ENCODE measurements at regions not wholly inside any gene's neighbourhood (a gene's known extent, or its start where the extent isn't known, plus 50 kb on each side); places are given as distances from the start of the nearest gene placed in this dataset.
"Not testable (repeated sequence)": the region's sequence is repeated elsewhere in the genome, so short reads cannot be mapped to it uniquely, and the experiment has no call there.

DNA sequence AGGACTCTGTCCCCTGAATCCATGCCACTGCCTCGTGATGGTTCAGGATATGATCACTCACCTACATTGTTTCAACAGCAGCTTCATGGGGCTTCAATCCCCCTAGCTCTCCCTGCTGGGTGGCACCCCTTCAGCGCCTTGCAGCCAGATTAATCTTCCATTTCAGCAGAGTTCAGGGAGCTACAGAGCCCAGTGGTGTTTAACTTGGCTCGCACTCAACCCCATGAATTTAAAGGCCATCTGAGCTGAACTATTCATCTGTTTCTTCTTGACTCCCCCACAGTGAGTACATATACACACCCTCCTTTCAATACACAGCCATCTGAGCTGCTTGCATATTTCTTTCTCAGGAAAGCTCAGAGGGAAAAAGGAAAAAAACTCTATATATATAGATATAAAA is 202.8 kb upstream of the C16orf82 start:
- Histone ChIP-seq H3K36me3 (replicated peaks; ENCODE audit: low read depth, low read length) (no peaks in the 10 kb centered on the region), H3K9me3 (ENCODE audit: insufficient read depth, low read length) (no peaks in the 10 kb centered on the region), H3K4me2 (ENCODE audit: low read length) (no peak overlapping the region), H3K4me3 (ENCODE audit: low read length) (no peak overlapping the region), H3K79me2 (ENCODE audit: low read length) (no peaks in the 10 kb centered on the region), H3K27ac (ENCODE audit: low read length) (no peak overlapping the region), H3K4me1 (ENCODE audit: low read length) (no peaks in the 10 kb centered on the region), H4K20me1 (ENCODE audit: insufficient read depth, low read length) (no peaks in the 10 kb centered on the region), H2AFZ (ENCODE audit: low read depth, low read length) (no peak overlapping the region), H3K27me3 (ENCODE audit: low read depth, low read length) (0 out of 2 replicates have a peak, but pooled peaks cover 3% of the 10 kb centered on the region), H3K9ac (ENCODE audit: low read length) (no peak overlapping the region)
- no peak for TF ChIP-seq EZH2phosphoT487 (IDR thresholded peaks at IDR 0.05; ENCODE audit: low read depth)
- TF ChIP-seq, protein P1, sequence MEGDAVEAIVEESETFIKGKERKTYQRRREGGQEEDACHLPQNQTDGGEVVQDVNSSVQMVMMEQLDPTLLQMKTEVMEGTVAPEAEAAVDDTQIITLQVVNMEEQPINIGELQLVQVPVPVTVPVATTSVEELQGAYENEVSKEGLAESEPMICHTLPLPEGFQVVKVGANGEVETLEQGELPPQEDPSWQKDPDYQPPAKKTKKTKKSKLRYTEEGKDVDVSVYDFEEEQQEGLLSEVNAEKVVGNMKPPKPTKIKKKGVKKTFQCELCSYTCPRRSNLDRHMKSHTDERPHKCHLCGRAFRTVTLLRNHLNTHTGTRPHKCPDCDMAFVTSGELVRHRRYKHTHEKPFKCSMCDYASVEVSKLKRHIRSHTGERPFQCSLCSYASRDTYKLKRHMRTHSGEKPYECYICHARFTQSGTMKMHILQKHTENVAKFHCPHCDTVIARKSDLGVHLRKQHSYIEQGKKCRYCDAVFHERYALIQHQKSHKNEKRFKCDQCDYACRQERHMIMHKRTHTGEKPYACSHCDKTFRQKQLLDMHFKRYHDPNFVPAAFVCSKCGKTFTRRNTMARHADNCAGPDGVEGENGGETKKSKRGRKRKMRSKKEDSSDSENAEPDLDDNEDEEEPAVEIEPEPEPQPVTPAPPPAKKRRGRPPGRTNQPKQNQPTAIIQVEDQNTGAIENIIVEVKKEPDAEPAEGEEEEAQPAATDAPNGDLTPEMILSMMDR (IDR thresholded peaks at IDR 0.05; ENCODE audit: low read depth, low read length): no peak

DNA sequence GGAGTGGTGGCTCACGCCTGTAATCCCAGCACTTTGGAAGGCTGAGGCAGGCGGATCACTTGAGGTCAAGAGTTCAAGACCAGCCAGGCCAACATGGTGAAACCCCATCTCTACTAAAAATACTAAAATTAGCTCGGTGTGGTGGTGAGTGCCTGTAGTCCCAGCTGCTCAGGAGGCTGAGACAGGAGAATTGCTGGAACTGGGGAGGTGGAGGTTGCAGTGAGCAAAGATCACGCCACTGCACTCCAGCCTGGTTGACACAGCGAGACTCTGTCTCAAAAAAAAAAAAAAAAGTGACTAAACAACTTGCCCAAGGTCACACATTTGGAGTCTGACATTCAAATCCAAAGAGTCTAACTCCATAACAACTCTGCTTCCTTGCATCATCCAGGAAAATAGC is 192.4 kb upstream of the C16orf82 start:
- not testable (repeated sequence) for H3K4me3 ChIP-seq (ENCODE audit: low read length); H3K27me3 ChIP-seq (ENCODE audit: low read depth, low read length); H3K9ac ChIP-seq (ENCODE audit: low read length); H3K4me2 ChIP-seq (ENCODE audit: low read length); H4K20me1 ChIP-seq (ENCODE audit: insufficient read depth, low read length); H3K4me1 ChIP-seq (ENCODE audit: low read length); H2AFZ ChIP-seq (ENCODE audit: low read depth, low read length); H3K9me3 ChIP-seq (ENCODE audit: insufficient read depth, low read length); H3K36me3 ChIP-seq (replicated peaks; ENCODE audit: low read depth, low read length); H3K79me2 ChIP-seq (ENCODE audit: low read length); H3K27ac ChIP-seq (ENCODE audit: low read length)

GRCh38 chr16:26877421-26877820 is 189.3 kb upstream of the C16orf82 start:
- Histone ChIP-seq H3K27ac (ENCODE audit: low read length) (no peak overlapping the region), H3K4me1 (ENCODE audit: low read length) (no peaks in the 10 kb centered on the region), H3K4me3 (ENCODE audit: low read length) (no peak overlapping the region), H3K9ac (ENCODE audit: low read length) (no peak overlapping the region), H2AFZ (ENCODE audit: low read depth, low read length) (no peak overlapping the region), H3K27me3 (ENCODE audit: low read depth, low read length) (no peaks in the 10 kb centered on the region), H3K4me2 (ENCODE audit: low read length) (no peak overlapping the region), H3K36me3 (replicated peaks; ENCODE audit: low read depth, low read length) (no peaks in the 10 kb centered on the region), H3K79me2 (ENCODE audit: low read length) (no peaks in the 10 kb centered on the region), H3K9me3 (ENCODE audit: insufficient read depth, low read length) (no peaks in the 10 kb centered on the region), H4K20me1 (ENCODE audit: insufficient read depth, low read length) (no peaks in the 10 kb centered on the region)
- TF ChIP-seq, protein P1 (IDR thresholded peaks at IDR 0.05; ENCODE audit: low read depth, low read length): no peak
- no peak for TF ChIP-seq EZH2phosphoT487 (IDR thresholded peaks at IDR 0.05; ENCODE audit: low read depth)

DNA sequence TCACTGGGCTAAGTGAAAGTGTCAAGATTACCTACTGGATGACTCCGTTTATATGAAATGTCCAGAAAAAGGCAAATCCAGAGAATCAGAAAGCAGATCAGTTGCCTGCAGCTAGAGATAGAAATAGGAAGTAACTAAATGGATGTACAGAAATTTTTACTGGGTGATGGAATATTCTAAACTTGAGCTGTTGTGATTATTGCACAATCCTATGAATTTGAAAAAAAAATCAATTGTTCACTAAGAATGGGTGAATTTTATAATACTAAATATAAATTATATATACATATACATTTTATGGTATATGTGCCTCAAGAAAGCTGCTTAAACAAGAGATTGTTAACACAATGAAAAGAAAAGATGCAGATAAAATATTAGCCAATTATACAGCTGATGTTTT is 181.1 kb upstream of the C16orf82 start:
- no peak overlapping the region for H3K4me3 ChIP-seq (ENCODE audit: low read length)
- TF ChIP-seq, protein P1 (IDR thresholded peaks at IDR 0.05; ENCODE audit: low read depth, low read length): no peak
- no peak for TF ChIP-seq EZH2phosphoT487 (IDR thresholded peaks at IDR 0.05; ENCODE audit: low read depth)
- no peak overlapping the region for H2AFZ ChIP-seq (ENCODE audit: low read depth, low read length)
- no peaks in the 10 kb centered on the region for H3K36me3 ChIP-seq (replicated peaks; ENCODE audit: low read depth, low read length)
- H4K20me1 ChIP-seq (ENCODE audit: insufficient read depth, low read length): no peaks in the 10 kb centered on the region
- H3K9me3 ChIP-seq (ENCODE audit: insufficient read depth, low read length): no peaks in the 10 kb centered on the region
- H3K27me3 ChIP-seq (ENCODE audit: low read depth, low read length): 0 out of 2 replicates have a peak, but pooled peaks cover 7% of the 10 kb centered on the region
- H3K79me2 ChIP-seq (ENCODE audit: low read length): no peaks in the 10 kb centered on the region
- H3K27ac ChIP-seq (ENCODE audit: low read length): no peak overlapping the region
- no peak overlapping the region for H3K9ac ChIP-seq (ENCODE audit: low read length)
- H3K4me1 ChIP-seq (ENCODE audit: low read length): no peaks in the 10 kb centered on the region
- H3K4me2 ChIP-seq (ENCODE audit: low read length): no peak overlapping the region

DNA sequence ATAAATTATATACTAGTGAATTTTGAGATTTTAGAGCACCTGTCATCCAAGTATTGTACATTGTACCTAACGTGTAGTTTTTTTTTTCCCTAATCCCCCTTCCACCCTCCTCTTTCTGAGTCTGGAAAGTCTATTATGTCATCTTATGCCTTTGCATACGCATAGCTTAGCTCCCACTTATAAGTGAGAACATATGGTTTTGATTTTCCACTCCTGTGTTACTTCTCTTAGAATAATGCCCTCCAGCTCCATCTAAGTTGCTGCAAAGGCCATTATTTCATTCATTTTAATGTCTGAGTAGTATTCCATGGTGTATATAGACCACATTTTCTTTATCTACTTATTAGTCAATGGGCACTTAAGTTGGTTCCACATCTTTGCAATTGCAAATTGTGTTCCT is 177.0 kb upstream of the C16orf82 start:
- H3K79me2 ChIP-seq (ENCODE audit: low read length): no peaks in the 10 kb centered on the region
- no peak overlapping the region for H3K4me3 ChIP-seq (ENCODE audit: low read length)
- no peak overlapping the region for H3K27ac ChIP-seq (ENCODE audit: low read length)
- H2AFZ ChIP-seq (ENCODE audit: low read depth, low read length): no peak overlapping the region
- no peak overlapping the region for H3K9ac ChIP-seq (ENCODE audit: low read length)
- no peaks in the 10 kb centered on the region for H3K36me3 ChIP-seq (replicated peaks; ENCODE audit: low read depth, low read length)
- no peaks in the 10 kb centered on the region for H3K9me3 ChIP-seq (ENCODE audit: insufficient read depth, low read length)
- TF ChIP-seq, protein P1 (IDR thresholded peaks at IDR 0.05; ENCODE audit: low read depth, low read length): no peak
- no peak for TF ChIP-seq EZH2phosphoT487 (IDR thresholded peaks at IDR 0.05; ENCODE audit: low read depth)
- no peaks in the 10 kb centered on the region for H3K4me1 ChIP-seq (ENCODE audit: low read length)
- 0 out of 2 replicates have a peak, but pooled peaks cover 7% of the 10 kb centered on the region for H3K27me3 ChIP-seq (ENCODE audit: low read depth, low read length)
- H3K4me2 ChIP-seq (ENCODE audit: low read length): no peak overlapping the region
- no peaks in the 10 kb centered on the region for H4K20me1 ChIP-seq (ENCODE audit: insufficient read depth, low read length)

Measured in OCI-LY3 (cell line).